ENCODE measurements at regions not wholly inside any gene's neighbourhood (a gene's known extent, or its start where the extent isn't known, plus 50 kb on each side); places are given as distances from the start of the nearest gene placed in this dataset.

GRCh38 chr11:70745451-70745850 lies 347.1 kb downstream of the CTTN start:
- no peak overlapping the region for H3K4me3 Mint-ChIP-seq
- DNase-seq (ENCODE audit: low spot score) (no peak), ATAC-seq (no peak)
- no peak overlapping the region for H3K27ac Mint-ChIP-seq
- no peaks in the 10 kb centered on the region for H3K4me1 Mint-ChIP-seq (ENCODE audit: low read depth in 2 of 2)
- no peaks in the 10 kb centered on the region for H3K9me3 Mint-ChIP-seq
- peaks cover 15 to 19% of the 10 kb centered on the region in 2 donors for H3K27me3 Mint-ChIP-seq
- peaks cover 11% of the 10 kb centered on the region for H3K36me3 Mint-ChIP-seq

- peaks cover 15 to 17% of the 10 kb centered on the region in 2 donors for H3K27me3 Mint-ChIP-seq
- no peak overlapping the region for H3K27ac Mint-ChIP-seq
- ATAC-seq (no peak), DNase-seq (ENCODE audit: low spot score) (no peak)
- H3K4me1 Mint-ChIP-seq (ENCODE audit: low read depth in 2 of 2), result no peaks in the 10 kb centered on the region
- peaks cover 16% of the 10 kb centered on the region for H3K36me3 Mint-ChIP-seq
- no peak overlapping the region for H3K4me3 Mint-ChIP-seq
- H3K9me3 Mint-ChIP-seq, result peaks cover 2% of the 10 kb centered on the region
These were observed 347.6 kb downstream of the CTTN start for GRCh38 chr11:70745941-70746340.

- no peaks in the 10 kb centered on the region for H3K4me1 Mint-ChIP-seq (ENCODE audit: low read depth in 2 of 2)
- H3K27me3 Mint-ChIP-seq, result peaks cover 15% of the 10 kb centered on the region in 2 donors
- peaks cover 19% of the 10 kb centered on the region for H3K36me3 Mint-ChIP-seq
- no peak overlapping the region for H3K4me3 Mint-ChIP-seq
- H3K27ac Mint-ChIP-seq, result no peak overlapping the region
- DNase-seq (ENCODE audit: low spot score) (no peak), ATAC-seq (no peak)
- H3K9me3 Mint-ChIP-seq, result peaks cover 5% of the 10 kb centered on the region
These were observed 348.0 kb downstream of the CTTN start for GRCh38 chr11:70746351-70746750.

- peaks cover 15 to 16% of the 10 kb centered on the region in 2 donors for H3K27me3 Mint-ChIP-seq
- no peak overlapping the region for H3K27ac Mint-ChIP-seq
- H3K9me3 Mint-ChIP-seq, result peaks cover 5% of the 10 kb centered on the region
- H3K36me3 Mint-ChIP-seq, result peaks cover 19% of the 10 kb centered on the region
- ATAC-seq (no peak), DNase-seq (ENCODE audit: low spot score) (no peak)
- H3K4me1 Mint-ChIP-seq (ENCODE audit: low read depth in 2 of 2), result no peaks in the 10 kb centered on the region
- no peak overlapping the region for H3K4me3 Mint-ChIP-seq
These were observed 349.0 kb downstream of the CTTN start for GRCh38 chr11:70747285-70747684.

GRCh38 chr11:70747921-70748320 lies 349.6 kb downstream of the CTTN start:
- H3K27ac Mint-ChIP-seq, result no peak overlapping the region

GRCh38 chr11:70751142-70751734 lies 352.9 kb downstream of the CTTN start:
- Mint-ChIP-seq H3K36me3 (peaks cover 19% of the 10 kb centered on the region), H3K27ac (no peak overlapping the region), H3K27me3 (peaks cover 15 to 16% of the 10 kb centered on the region in 2 donors), H3K9me3 (peaks cover 5% of the 10 kb centered on the region), H3K4me3 (no peak overlapping the region), H3K4me1 (ENCODE audit: low read depth in 2 of 2) (no peaks in the 10 kb centered on the region)
- no peak for ATAC-seq
- no peak for DNase-seq (ENCODE audit: low spot score)

More at GRCh38 chr11:70747921-70748320, 349.6 kb downstream of the CTTN start:
- no peaks in the 10 kb centered on the region for H3K4me1 Mint-ChIP-seq (ENCODE audit: low read depth in 2 of 2)
- H3K9me3 Mint-ChIP-seq, result peaks cover 5% of the 10 kb centered on the region
- no peak overlapping the region for H3K4me3 Mint-ChIP-seq
- ATAC-seq (no peak), DNase-seq (ENCODE audit: low spot score) (no peak)
- peaks cover 13 to 15% of the 10 kb centered on the region in 2 donors for H3K27me3 Mint-ChIP-seq
- H3K36me3 Mint-ChIP-seq, result peaks cover 19% of the 10 kb centered on the region

GRCh38 chr11:70755410-70756158 lies 357.3 kb downstream of the CTTN start:
- no peak overlapping the region for H3K4me3 Mint-ChIP-seq
- ATAC-seq (peak; percentile 84 to 91), DNase-seq (ENCODE audit: low spot score) (peak; percentile 87)
- H3K36me3 Mint-ChIP-seq, result peaks cover 7% of the 10 kb centered on the region
- no peaks in the 10 kb centered on the region for H3K4me1 Mint-ChIP-seq (ENCODE audit: low read depth in 2 of 2)
- no peak overlapping the region for H3K27ac Mint-ChIP-seq
- peaks cover 4 to 12% of the 10 kb centered on the region in 2 donors for H3K27me3 Mint-ChIP-seq
- H3K9me3 Mint-ChIP-seq, result peaks cover 5% of the 10 kb centered on the region

- Mint-ChIP-seq H3K9me3 (no peaks in the 10 kb centered on the region), H3K4me1 (ENCODE audit: low read depth in 2 of 2) (no peaks in the 10 kb centered on the region), H3K4me3 (no peak overlapping the region), H3K27ac (no peak overlapping the region), H3K27me3 (peaks cover 4 to 12% of the 10 kb centered on the region in 2 donors), H3K36me3 (no peaks in the 10 kb centered on the region)
- no peak for DNase-seq (ENCODE audit: low spot score)
- no peak for ATAC-seq
These were observed 358.0 kb downstream of the CTTN start for GRCh38 chr11:70756341-70756740.

- H3K9me3 Mint-ChIP-seq, result no peaks in the 10 kb centered on the region
These were observed 358.4 kb downstream of the CTTN start for GRCh38 chr11:70756756-70757155.

GRCh38 chr11:70757241-70757640 lies 358.9 kb downstream of the CTTN start:
- Mint-ChIP-seq H3K4me1 (ENCODE audit: low read depth in 2 of 2) (no peaks in the 10 kb centered on the region), H3K9me3 (no peaks in the 10 kb centered on the region), H3K27me3 (peaks cover 4 to 10% of the 10 kb centered on the region in 2 donors), H3K27ac (no peak overlapping the region), H3K4me3 (no peak overlapping the region), H3K36me3 (no peaks in the 10 kb centered on the region)
- ATAC-seq (no peak), DNase-seq (ENCODE audit: low spot score) (no peak)

More at GRCh38 chr11:70756756-70757155, 358.4 kb downstream of the CTTN start:
- ATAC-seq, result no peak
- H3K27me3 Mint-ChIP-seq, result peaks cover 4 to 12% of the 10 kb centered on the region in 2 donors
- H3K4me1 Mint-ChIP-seq (ENCODE audit: low read depth in 2 of 2), result no peaks in the 10 kb centered on the region
- DNase-seq (ENCODE audit: low spot score), result no peak
- H3K27ac Mint-ChIP-seq, result no peak overlapping the region
- no peak overlapping the region for H3K4me3 Mint-ChIP-seq
- no peaks in the 10 kb centered on the region for H3K36me3 Mint-ChIP-seq

GRCh38 chr11:70758206-70758605 lies 359.9 kb downstream of the CTTN start:
- DNase-seq (ENCODE audit: low spot score) (no peak), ATAC-seq (no peak)
- Mint-ChIP-seq H3K4me1 (ENCODE audit: low read depth in 2 of 2) (no peaks in the 10 kb centered on the region), H3K27ac (no peak overlapping the region), H3K9me3 (no peaks in the 10 kb centered on the region), H3K4me3 (no peak overlapping the region), H3K27me3 (peaks cover 4 to 9% of the 10 kb centered on the region in 2 donors), H3K36me3 (no peaks in the 10 kb centered on the region)

- Mint-ChIP-seq H3K9me3 (no peaks in the 10 kb centered on the region), H3K4me3 (no peak overlapping the region), H3K27ac (no peak overlapping the region), H3K4me1 (ENCODE audit: low read depth in 2 of 2) (no peaks in the 10 kb centered on the region), H3K27me3 (peaks cover 10 to 13% of the 10 kb centered on the region in 2 donors), H3K36me3 (no peaks in the 10 kb centered on the region)
- ATAC-seq, result no peak
- DNase-seq (ENCODE audit: low spot score), result no peak
These were observed 361.5 kb downstream of the CTTN start for GRCh38 chr11:70759846-70760245.

- Mint-ChIP-seq H3K4me3 (no peak overlapping the region), H3K4me1 (ENCODE audit: low read depth in 2 of 2) (no peaks in the 10 kb centered on the region), H3K27ac (no peak overlapping the region), H3K9me3 (no peaks in the 10 kb centered on the region), H3K36me3 (no peaks in the 10 kb centered on the region), H3K27me3 (peaks cover 10 to 14% of the 10 kb centered on the region in 2 donors)
- peak in 1 of 2 donors; percentile 8 for ATAC-seq
- DNase-seq (ENCODE audit: low spot score), result no peak
These were observed 362.2 kb downstream of the CTTN start for GRCh38 chr11:70760416-70761020.

All from natural killer cell treated with Interleukin-12 subunit alpha and Interleukin-12 subunit beta and Interleukin-15 and Interleukin-18, amount 100 ng/mL, for 72 hours (primary cell).